H1 (cell line): ENCODE measurements at regions not wholly inside any gene's neighbourhood (a gene's known extent, or its start where the extent isn't known, plus 50 kb on each side); places are given as distances from the start of the nearest gene placed in this dataset.

Experiments used
- CTCF ChIA-PET: fragments of 300-600 bp; sonication (Branson Sonifier 250); formaldehyde crosslinking; loops from one replicate; lab custom pipeline; 2021; ENCODE audit not compliant: partially characterized antibody; lab: Charles Lee
- POLR2A ChIA-PET: fragments of 300-600 bp; sonication (Branson Sonifier 250); formaldehyde crosslinking; loops from one replicate; lab custom pipeline; 2021; ENCODE audit warnings: inconsistent platforms; ENCODE audit not compliant: partially characterized antibody; lab: Charles Lee
- DNase-seq, 2 experiments: peaks; one replicate each; pipeline versions ENCODE4 v3.0.0 to v3.0.0-alpha.2; 2010 to 2022; ENCODE audit warnings: low spot score in 2 of 2, low read depth in 1 of 2, mixed read lengths in 1 of 2
- FAIRE-seq: peaks from 2 replicates; lab custom pipeline; 2011; peaks lifted over from hg19 to GRCh38; lab: Jason Lieb, UNC
- H2AFZ ChIP-seq: 2 replicates; pipeline ENCODE4 v1.8.1; 2012; ENCODE audit warnings: low read length, inconsistent platforms
- H2AK5ac ChIP-seq: 2 replicates; pipeline ENCODE4 v1.6.1; 2013; ENCODE audit warnings: low read depth, low read length
- H2BK120ac ChIP-seq: replicated peaks from 2 replicates; pipeline ENCODE3; 2013; ENCODE audit warnings: low read depth, low read length, inconsistent platforms
- H2BK12ac ChIP-seq: 2 replicates; pipeline ENCODE4 v1.6.1; 2013; ENCODE audit warnings: low read depth, low read length
- H2BK15ac ChIP-seq: 2 replicates; pipeline ENCODE4 v1.6.1; 2013; ENCODE audit warnings: low read length
- H2BK20ac ChIP-seq: 2 replicates; pipeline ENCODE4 v1.6.1; 2013; ENCODE audit warnings: low read length
- H2BK5ac ChIP-seq: 2 replicates; pipeline ENCODE4 v1.6.1; 2013; ENCODE audit warnings: low read depth, low read length
- H3K14ac ChIP-seq: 2 replicates; pipeline ENCODE4 v1.6.1; 2013; ENCODE audit warnings: inconsistent platforms; ENCODE audit not compliant: insufficient read length
- H3K18ac ChIP-seq: 2 replicates; pipeline ENCODE4 v1.6.1; 2013; ENCODE audit warnings: low read length; ENCODE audit errors: extremely low read depth
- H3K23ac ChIP-seq: 2 replicates; pipeline ENCODE4 v1.6.1; 2013; ENCODE audit warnings: inconsistent platforms; ENCODE audit not compliant: insufficient read length
- H3K23me2 ChIP-seq: 2 replicates; pipeline ENCODE4 v1.6.1; 2013; ENCODE audit warnings: low read depth, low read length
- H3K27ac ChIP-seq: 2 replicates; pipeline ENCODE4 v1.6.1; 2011; ENCODE audit warnings: low read depth, low read length, inconsistent platforms
- H3K27me3 ChIP-seq, 4 experiments: replicated peaks in 1 of 4; 1 replicate in 1 of 4; 2 replicates in 3 of 4; pipeline versions ENCODE4 v1.6.1 to v1.8.1; 2011 to 2013; ENCODE audit warnings: low read length in 3 of 4, mild to moderate bottlenecking in 3 of 4, inconsistent platforms in 2 of 4, mixed read lengths in 2 of 4, moderate library complexity in 1 of 4; ENCODE audit not compliant: control insufficient read depth in 3 of 4, insufficient read depth in 3 of 4; ENCODE audit errors: extremely low read depth in 1 of 4
- H3K36me3 ChIP-seq, 4 experiments: 2 replicates each; pipeline versions ENCODE4 v1.6.1 to v1.8.1; 2011 to 2013; ENCODE audit warnings: mild to moderate bottlenecking in 4 of 4, low read length in 3 of 4, moderate library complexity in 2 of 4, control low read depth in 1 of 4, inconsistent platforms in 1 of 4; ENCODE audit not compliant: insufficient read depth in 4 of 4, control insufficient read depth in 2 of 4
- H3K4ac ChIP-seq: replicated peaks from 2 replicates; pipeline ENCODE3; 2013; ENCODE audit warnings: low read length, low read depth, mixed read lengths, inconsistent platforms; ENCODE audit not compliant: insufficient read length
- H3K4me1 ChIP-seq, 4 experiments: replicated peaks in 1 of 4; 1 replicate in 1 of 4; 2 replicates in 3 of 4; pipeline versions ENCODE4 v1.6.1 to v1.8.1; 2011 to 2013; ENCODE audit warnings: low read length in 3 of 4, inconsistent platforms in 2 of 4, mixed read lengths in 1 of 4; ENCODE audit not compliant: insufficient read depth in 4 of 4, control insufficient read depth in 3 of 4
- H3K4me2 ChIP-seq, 2 experiments: 2 replicates each; pipeline versions ENCODE4 v1.6.1 to v1.8.1; 2011 to 2013; ENCODE audit warnings: low read depth in 2 of 2, low read length in 2 of 2, control low read depth in 1 of 2, inconsistent platforms in 1 of 2, mild to moderate bottlenecking in 1 of 2; ENCODE audit not compliant: insufficient read depth in 1 of 2
- H3K4me3 ChIP-seq, 4 experiments: fragments of 200-600, 300-600 bp in 1 of 4; sonication (generic), shearing (Covaris generic), sonication (Bioruptor Twin) in 1 of 4; 2 replicates each; pipeline versions ENCODE4 v1.5.1 to v1.8.1; 2011 to 2016; ENCODE audit warnings: low read length in 4 of 4, low read depth in 3 of 4, control low read depth in 2 of 4, inconsistent platforms in 2 of 4, mild to moderate bottlenecking in 2 of 4, mixed read lengths in 1 of 4, moderate library complexity in 1 of 4; ENCODE audit not compliant: insufficient read depth in 2 of 4; ENCODE audit errors: extremely low read depth in 1 of 4
- H3K56ac ChIP-seq: replicated peaks from 2 replicates; pipeline ENCODE3; 2013; ENCODE audit warnings: low read depth, mild to moderate bottlenecking, mixed read lengths, low read length, inconsistent platforms; ENCODE audit not compliant: insufficient read length
- H3K79me1 ChIP-seq: 2 replicates; pipeline ENCODE4 v1.6.1; 2013; ENCODE audit warnings: low read depth, low read length, control low read depth
- H3K79me2 ChIP-seq, 2 experiments: 2 replicates each; pipeline versions ENCODE4 v1.6.1 to v1.8.1; 2012 to 2013; ENCODE audit warnings: low read length in 2 of 2, mild to moderate bottlenecking in 2 of 2, inconsistent platforms in 1 of 2; ENCODE audit not compliant: insufficient read depth in 2 of 2, control insufficient read depth in 1 of 2
- H3K9ac ChIP-seq, 4 experiments: replicated peaks in 1 of 4; 1 replicate in 1 of 4; 2 replicates in 3 of 4; pipeline versions ENCODE4 v1.6.1 to v1.8.1; 2011 to 2013; ENCODE audit warnings: low read depth in 3 of 4, low read length in 3 of 4, control low read depth in 2 of 4, mild to moderate bottlenecking in 2 of 4, moderate library complexity in 2 of 4, inconsistent platforms in 1 of 4; ENCODE audit errors: extremely low read depth in 1 of 4
- H3K9me3 ChIP-seq, 2 experiments: 2 replicates each; pipeline versions ENCODE4 v1.6.1 to v1.8.1; 2012 to 2013; ENCODE audit warnings: mild to moderate bottlenecking in 2 of 2, moderate library complexity in 2 of 2, control low read depth in 1 of 2, inconsistent platforms in 1 of 2, low read depth in 1 of 2, low read length in 1 of 2, mixed read lengths in 1 of 2; ENCODE audit not compliant: insufficient read depth in 2 of 2
- H4K20me1 ChIP-seq, 2 experiments: replicated peaks in 1 of 2; 2 replicates each; pipeline versions ENCODE3 to v1.8.1; 2011 to 2013; ENCODE audit warnings: inconsistent platforms in 2 of 2, low read length in 2 of 2, mild to moderate bottlenecking in 1 of 2; ENCODE audit not compliant: insufficient read depth in 2 of 2, control insufficient read depth in 1 of 2
- H4K5ac ChIP-seq: 2 replicates; pipeline ENCODE4 v1.6.1; 2013; ENCODE audit warnings: low read length, low read depth, mixed read lengths, inconsistent platforms; ENCODE audit not compliant: insufficient read length
- H4K8ac ChIP-seq: 2 replicates; pipeline ENCODE4 v1.8.0; 2013; ENCODE audit warnings: mild to moderate bottlenecking, moderate library complexity, low read length, inconsistent platforms; ENCODE audit not compliant: insufficient read depth; ENCODE audit errors: extremely low read depth
- H4K91ac ChIP-seq: replicated peaks from 2 replicates; pipeline ENCODE3; 2013; ENCODE audit warnings: low read length, mixed read lengths, inconsistent platforms; ENCODE audit not compliant: insufficient read length
- CBX8 ChIP-seq: fragments of 300-800, 300-1000 bp; sonication (generic); IDR thresholded peaks from 2 replicates; pipeline ENCODE4 v1.7.1; 2016; ENCODE audit warnings: low read depth, low read length, borderline replicate concordance
- CTCF ChIP-seq, 3 experiments: IDR thresholded peaks; 1 replicate in 2 of 3; 2 replicates in 1 of 3; pipeline versions ENCODE4 v1.5.1 to v1.6.1; 2011; ENCODE audit warnings: low read length in 3 of 3, mild to moderate bottlenecking in 3 of 3, inconsistent platforms in 2 of 3, low read depth in 1 of 3, moderate library complexity in 1 of 3; ENCODE audit not compliant: insufficient read depth in 1 of 3; ENCODE audit errors: control extremely low read depth in 1 of 3
- KDM4A ChIP-seq: IDR thresholded peaks from one replicate; pipeline ENCODE4 v1.7.1; 2012; ENCODE audit warnings: low read depth, mild to moderate bottlenecking, moderate library complexity, low read length, inconsistent platforms; ENCODE audit not compliant: severe bottlenecking
- NANOG ChIP-seq: IDR thresholded peaks from 2 replicates; pipeline ENCODE4 v1.6.1; 2011; ENCODE audit warnings: low read length, low read depth, mild to moderate bottlenecking, inconsistent platforms; ENCODE audit not compliant: insufficient read depth, poor library complexity, severe bottlenecking
- POU5F1 ChIP-seq: IDR thresholded peaks from 2 replicates; pipeline ENCODE4 v1.6.1; 2011; ENCODE audit warnings: low read depth, mild to moderate bottlenecking, low read length, moderate library complexity
- RFX5 ChIP-seq: IDR thresholded peaks from 2 replicates; pipeline ENCODE4 v1.6.1; 2011; ENCODE audit warnings: low read depth, low read length, improper control_type of control experiment, borderline replicate concordance
- RXRA ChIP-seq: IDR thresholded peaks from 2 replicates; pipeline ENCODE4 v1.6.1; 2011; ENCODE audit warnings: low read depth, mild to moderate bottlenecking, low read length, moderate library complexity; ENCODE audit not compliant: insufficient read depth
- SAP30 ChIP-seq: fragments of 300-600 bp; sonication (generic); IDR thresholded peaks from 2 replicates; pipeline ENCODE4 v1.7.1; 2012; ENCODE audit warnings: low read length, moderate library complexity, mild to moderate bottlenecking, inconsistent platforms; ENCODE audit not compliant: insufficient read depth, insufficient replicate concordance
- TAF1 ChIP-seq: IDR thresholded peaks from 2 replicates; pipeline ENCODE4 v1.6.1; 2011; ENCODE audit warnings: mild to moderate bottlenecking, low read depth, low read length
- TAF7 ChIP-seq: optimal IDR thresholded peaks from 2 replicates; pipeline ENCODE3; 2011; ENCODE audit warnings: low read depth, mild to moderate bottlenecking, inconsistent platforms, low read length, moderate library complexity, borderline replicate concordance
- WGBS, 2 experiments: shearing (Covaris generic) in 1 of 2; methylation state at CpG; one replicate each; pipeline versions ENCODE4 v1.1.6 to v1.1.7; 2013 to 2015; ENCODE audit warnings: low lambda C conversion rate in 2 of 2, mixed read lengths in 2 of 2, inconsistent platforms in 1 of 2, low coverage in 1 of 2, missing lambda C conversion rate in 1 of 2; ENCODE audit not compliant: insufficient replicate concordance in 2 of 2, insufficient coverage in 1 of 2, insufficient read length in 1 of 2; ENCODE audit errors: extremely low coverage in 1 of 2, missing lambda C conversion rate in 1 of 2; 5-methylcytosine and 5-hydroxymethylcytosine counted together

- no peak overlapping the region for H4K5ac ChIP-seq
- H4K20me1 ChIP-seq: no peaks in the 10 kb centered on the region
- H2BK120ac ChIP-seq: peak overlapping the region; percentile 67
- no peak overlapping the region for H2AK5ac ChIP-seq
- H3K9ac ChIP-seq: peak overlapping the region in 1 of 4 experiments; percentile 62; a peak in 1 of 7 replicates
- H2BK15ac ChIP-seq: no peak overlapping the region
- no peaks in the 10 kb centered on the region for H3K79me1 ChIP-seq
- H3K27ac ChIP-seq: peak overlapping the region; percentile 91; the same call in 1 of the 2 replicates
- no peaks in the 10 kb centered on the region for H3K9me3 ChIP-seq
- no peak overlapping the region for H3K56ac ChIP-seq
- H3K18ac ChIP-seq: no peak overlapping the region
- H4K91ac ChIP-seq: no peak overlapping the region
- H2AFZ ChIP-seq: no peak overlapping the region
- H2BK20ac ChIP-seq: no peak overlapping the region
- H3K4ac ChIP-seq: no peak overlapping the region
- H3K23me2 ChIP-seq: no peaks in the 10 kb centered on the region
- CTCF ChIA-PET: interaction anchor here (1.2 to 1.3 kb wide), 2 partner anchors 30 to 65 kb away, joined by 4 read pairs; no protein-coding TSS in a partner anchor
- POLR2A ChIA-PET: interaction anchor here (0.6 to 1.9 kb wide), 8 partner anchors 10 to 1003 kb away, joined by 3 to 9 read pairs (median 3); no protein-coding TSS in a partner anchor
- no peaks in the 10 kb centered on the region for H3K27me3 ChIP-seq
- peak overlapping the region; percentile 63 to 65 for H3K4me2 ChIP-seq
- 0 out of 2 replicates have a peak overlapping the region, but pooled peaks have one; percentile 2 for H2BK5ac ChIP-seq
- FAIRE-seq (peak; percentile 95), DNase-seq (peak; percentile 68 to 86)
- no peak overlapping the region for H2BK12ac ChIP-seq
- 1% methylated on average over 12 of the region's 12 CpGs; no CpG with 5 or more reads in 1 of the 2 experiments for WGBS, 2 experiments
- H3K4me1 ChIP-seq: peaks cover 13 to 31% (median 27%) of the 10 kb centered on the region in 4 experiments; a peak in 6 of 7 replicates
- H3K23ac ChIP-seq: no peak overlapping the region
- peak overlapping the region in 1 of 4 experiments; percentile 45; a peak in 2 of 8 replicates for H3K4me3 ChIP-seq
- no peaks in the 10 kb centered on the region for H3K36me3 ChIP-seq
- no peak overlapping the region for H4K8ac ChIP-seq
- H3K79me2 ChIP-seq: no peaks in the 10 kb centered on the region
- no peak overlapping the region for H3K14ac ChIP-seq
- TF ChIP-seq NANOG (peak; percentile 59), SAP30 (no peak), RXRA (no peak), TAF1 (no peak; the same call in 1 of the 2 replicates), CBX8 (no peak), KDM4A (no peak), CTCF (IDR thresholded peaks at IDR 0.05; ENCODE audit: control extremely low read depth in 1 of 3, insufficient read depth in 1 of 3, low read depth in 1 of 3, low read length in 3 of 3) (no peak), TAF7 (no peak), POU5F1 (no peak), RFX5 (no peak)
These were observed 355.8 kb downstream of the SOX9 start for GRCh38 chr17:72476575-72476986.
